WTC11 (cell line): ENCODE measurements at regions not wholly inside any gene's neighbourhood (a gene's known extent, or its start where the extent isn't known, plus 50 kb on each side); places are given as distances from the start of the nearest gene placed in this dataset.

Experiments
- ATAC-seq: fragments of 200-7000 bp; cut with Tn5 transposase; 2 replicates; pipeline ENCODE4 v1.10.0; 2021; ENCODE audit warnings: mild to moderate bottlenecking, moderate library complexity
- CTCF ChIA-PET: fragments of 300-600 bp; sonication (Branson Sonifier 250); formaldehyde crosslinking; loops from one replicate; lab custom pipeline; 2021; ENCODE audit warnings: antibody characterized with exemption; lab: Charles Lee
- POLR2A ChIA-PET: fragments of 350-600 bp; sonication (Branson Sonifier 250); formaldehyde crosslinking; loops from one replicate; lab custom pipeline; 2021; ENCODE audit warnings: antibody characterized with exemption; lab: Charles Lee
- DNase-seq: peaks from one replicate; pipeline ENCODE4 v3.0.0; 2021; ENCODE audit warnings: low spot score
- H3K27ac Mint-ChIP-seq: 2 replicates; pipeline ENCODE4 v1.8.0; 2021; ENCODE audit warnings: mixed read lengths
- H3K27me3 Mint-ChIP-seq: 2 replicates; pipeline ENCODE4 v1.8.0; 2021; ENCODE audit warnings: low read depth, mild to moderate bottlenecking, moderate library complexity, mixed read lengths
- H3K36me3 Mint-ChIP-seq: 2 replicates; pipeline ENCODE4 v1.8.0; 2021; ENCODE audit warnings: mixed read lengths
- H3K4me1 Mint-ChIP-seq: 2 replicates; pipeline ENCODE4 v1.8.0; 2022; ENCODE audit warnings: mixed read lengths
- H3K4me3 Mint-ChIP-seq: 2 replicates; pipeline ENCODE4 v1.8.0; 2021; ENCODE audit warnings: mild to moderate bottlenecking, moderate library complexity, mixed read lengths
- H3K9me3 Mint-ChIP-seq: 2 replicates; pipeline ENCODE4 v1.8.0; 2021; ENCODE audit warnings: mixed read lengths
- CREB1 ChIP-seq: sonication (generic); formaldehyde crosslinking; IDR thresholded peaks from 2 replicates; pipeline ENCODE4 v1.8.0; 2023; ENCODE audit warnings: mild to moderate bottlenecking, missing genetic modification reagents
- ELF4 ChIP-seq: sonication (generic); formaldehyde crosslinking; IDR thresholded peaks from 2 replicates; pipeline ENCODE4 v1.8.1; 2022; ENCODE audit warnings: low read depth, mild to moderate bottlenecking, moderate library complexity, missing genetic modification reagents
- GTF2I ChIP-seq: fragments of 250-450 bp; sonication (Bioruptor Pico); conservative IDR thresholded peaks from 2 replicates; pipeline ENCODE4 v1.4.0; 2021; ENCODE audit warnings: mild to moderate bottlenecking
- NFATC4 ChIP-seq: fragments of 250-450 bp; sonication (Bioruptor Pico); IDR thresholded peaks from 2 replicates; pipeline ENCODE4 v1.9.0; 2021; ENCODE audit warnings: mild to moderate bottlenecking
- RELA ChIP-seq: sonication (generic); formaldehyde crosslinking; IDR thresholded peaks from 2 replicates; pipeline ENCODE4 v1.8.1; 2022; ENCODE audit warnings: missing genetic modification reagents, mild to moderate bottlenecking, borderline replicate concordance
- SMAD4 ChIP-seq: sonication (generic); formaldehyde crosslinking; IDR thresholded peaks from 2 replicates; pipeline ENCODE4 v1.8.0; 2022; ENCODE audit warnings: mild to moderate bottlenecking, missing genetic modification reagents
- ZNF138 ChIP-seq: sonication (generic); formaldehyde crosslinking; conservative IDR thresholded peaks from 2 replicates; pipeline ENCODE4 v1.8.1; 2022; ENCODE audit warnings: mild to moderate bottlenecking, moderate library complexity, missing genetic modification reagents
- ZNF219 ChIP-seq: sonication (generic); formaldehyde crosslinking; IDR thresholded peaks from 2 replicates; pipeline ENCODE4 v1.8.0; 2023; ENCODE audit warnings: missing genetic modification reagents, mild to moderate bottlenecking, borderline replicate concordance
- ZNF263 ChIP-seq: sonication (generic); formaldehyde crosslinking; IDR thresholded peaks from 2 replicates; pipeline ENCODE4 v1.8.1; 2022; ENCODE audit warnings: low read depth, mild to moderate bottlenecking, moderate library complexity, missing genetic modification reagents
- ZNF423 ChIP-seq: fragments of 250-450 bp; sonication (Bioruptor Pico); IDR thresholded peaks from 2 replicates; pipeline ENCODE4 v2.1.2; 2022; ENCODE audit warnings: mild to moderate bottlenecking, moderate library complexity
- TF ChIP-seq, protein P1 (sequence below): fragments of 250-450 bp; sonication (Bioruptor Pico); IDR thresholded peaks from 2 replicates; pipeline ENCODE4 v1.8.0; 2021; ENCODE audit warnings: mild to moderate bottlenecking
- TF ChIP-seq, protein P2 (sequence below): sonication (generic); formaldehyde crosslinking; IDR thresholded peaks from 2 replicates; pipeline ENCODE4 v1.8.1; 2023; ENCODE audit warnings: mild to moderate bottlenecking, missing genetic modification reagents
- TF ChIP-seq, protein P3 (sequence below): sonication (generic); formaldehyde crosslinking; conservative IDR thresholded peaks from 2 replicates; pipeline ENCODE4 v1.8.1; 2022; ENCODE audit warnings: mild to moderate bottlenecking, missing genetic modification reagents
- TF ChIP-seq, protein P4 (sequence below): sonication (generic); formaldehyde crosslinking; IDR thresholded peaks from 2 replicates; pipeline ENCODE4 v1.8.1; 2022; ENCODE audit warnings: low read depth, mild to moderate bottlenecking, moderate library complexity, missing genetic modification reagents, borderline replicate concordance
- TF ChIP-seq, protein P5 (sequence below): sonication (generic); formaldehyde crosslinking; IDR thresholded peaks from 2 replicates; pipeline ENCODE4 v1.8.0; 2023; ENCODE audit warnings: mild to moderate bottlenecking, missing genetic modification reagents
- TF ChIP-seq, protein P6 (sequence below): sonication (generic); formaldehyde crosslinking; IDR thresholded peaks from 2 replicates; pipeline ENCODE4 v1.8.0; 2022; ENCODE audit warnings: missing genetic modification reagents

DNA sequence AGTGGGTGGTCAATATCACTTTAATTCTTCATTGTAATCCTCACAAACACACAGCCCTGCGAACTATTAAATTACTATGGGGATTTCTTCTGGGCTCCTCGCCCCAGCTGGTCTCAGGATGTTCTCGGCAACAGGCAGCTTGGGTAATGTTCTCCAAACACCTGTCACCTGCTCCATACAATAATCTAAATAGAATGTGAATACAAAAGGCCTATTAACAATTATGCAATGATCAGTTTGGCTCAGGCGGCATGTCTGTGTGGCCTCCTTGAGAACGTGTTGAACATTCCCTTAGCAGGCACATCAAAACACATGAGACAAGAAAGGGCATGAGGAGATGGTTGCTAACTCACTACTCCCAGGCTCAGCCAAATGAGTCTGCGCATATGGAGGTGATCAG is 158.6 kb upstream of the KBTBD8 start:
- CTCF ChIA-PET, result interaction anchor here (1.6 kb wide), 1 partner anchor 133 kb away, joined by 3 read pairs; no protein-coding TSS in a partner anchor
- ATAC-seq, result no peak
- no peaks in the 10 kb centered on the region; the same call in none of the 2 replicates for H3K27me3 Mint-ChIP-seq

More for the DNA sequence above, 158.6 kb upstream of the KBTBD8 start:
- no peaks in the 10 kb centered on the region for H3K36me3 Mint-ChIP-seq
- H3K4me3 Mint-ChIP-seq, result no peak overlapping the region
- no peak overlapping the region for H3K27ac Mint-ChIP-seq
- H3K9me3 Mint-ChIP-seq, result peaks cover 3% of the 10 kb centered on the region; the same call in 1 of the 2 replicates
- no peak for DNase-seq
- H3K4me1 Mint-ChIP-seq, result peaks cover 10% of the 10 kb centered on the region
- TF ChIP-seq NFATC4 (CRISPR knock-in tag) (no peak), ZNF423 (CRISPR knock-in tag) (no peak), ELF4 (no peak), ZNF219 (no peak), SMAD4 (no peak), ZNF263 (CRISPR knock-in tag) (no peak), CREB1 (no peak), ZNF138 (no peak), RELA (CRISPR knock-in tag) (no peak), GTF2I (CRISPR knock-in tag) (no peak)
- TF ChIP-seq, protein P1, sequence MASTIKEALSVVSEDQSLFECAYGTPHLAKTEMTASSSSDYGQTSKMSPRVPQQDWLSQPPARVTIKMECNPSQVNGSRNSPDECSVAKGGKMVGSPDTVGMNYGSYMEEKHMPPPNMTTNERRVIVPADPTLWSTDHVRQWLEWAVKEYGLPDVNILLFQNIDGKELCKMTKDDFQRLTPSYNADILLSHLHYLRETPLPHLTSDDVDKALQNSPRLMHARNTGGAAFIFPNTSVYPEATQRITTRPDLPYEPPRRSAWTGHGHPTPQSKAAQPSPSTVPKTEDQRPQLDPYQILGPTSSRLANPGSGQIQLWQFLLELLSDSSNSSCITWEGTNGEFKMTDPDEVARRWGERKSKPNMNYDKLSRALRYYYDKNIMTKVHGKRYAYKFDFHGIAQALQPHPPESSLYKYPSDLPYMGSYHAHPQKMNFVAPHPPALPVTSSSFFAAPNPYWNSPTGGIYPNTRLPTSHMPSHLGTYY (CRISPR knock-in tag), result no peak
- TF ChIP-seq, protein P2, sequence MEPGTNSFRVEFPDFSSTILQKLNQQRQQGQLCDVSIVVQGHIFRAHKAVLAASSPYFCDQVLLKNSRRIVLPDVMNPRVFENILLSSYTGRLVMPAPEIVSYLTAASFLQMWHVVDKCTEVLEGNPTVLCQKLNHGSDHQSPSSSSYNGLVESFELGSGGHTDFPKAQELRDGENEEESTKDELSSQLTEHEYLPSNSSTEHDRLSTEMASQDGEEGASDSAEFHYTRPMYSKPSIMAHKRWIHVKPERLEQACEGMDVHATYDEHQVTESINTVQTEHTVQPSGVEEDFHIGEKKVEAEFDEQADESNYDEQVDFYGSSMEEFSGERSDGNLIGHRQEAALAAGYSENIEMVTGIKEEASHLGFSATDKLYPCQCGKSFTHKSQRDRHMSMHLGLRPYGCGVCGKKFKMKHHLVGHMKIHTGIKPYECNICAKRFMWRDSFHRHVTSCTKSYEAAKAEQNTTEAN (CRISPR knock-in tag), result no peak
- TF ChIP-seq, protein P3, sequence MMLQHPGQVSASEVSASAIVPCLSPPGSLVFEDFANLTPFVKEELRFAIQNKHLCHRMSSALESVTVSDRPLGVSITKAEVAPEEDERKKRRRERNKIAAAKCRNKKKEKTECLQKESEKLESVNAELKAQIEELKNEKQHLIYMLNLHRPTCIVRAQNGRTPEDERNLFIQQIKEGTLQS (CRISPR knock-in tag), result no peak
- TF ChIP-seq, protein P4, sequence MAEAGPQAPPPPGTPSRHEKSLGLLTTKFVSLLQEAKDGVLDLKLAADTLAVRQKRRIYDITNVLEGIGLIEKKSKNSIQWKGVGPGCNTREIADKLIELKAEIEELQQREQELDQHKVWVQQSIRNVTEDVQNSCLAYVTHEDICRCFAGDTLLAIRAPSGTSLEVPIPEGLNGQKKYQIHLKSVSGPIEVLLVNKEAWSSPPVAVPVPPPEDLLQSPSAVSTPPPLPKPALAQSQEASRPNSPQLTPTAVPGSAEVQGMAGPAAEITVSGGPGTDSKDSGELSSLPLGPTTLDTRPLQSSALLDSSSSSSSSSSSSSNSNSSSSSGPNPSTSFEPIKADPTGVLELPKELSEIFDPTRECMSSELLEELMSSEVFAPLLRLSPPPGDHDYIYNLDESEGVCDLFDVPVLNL, result no peak
- TF ChIP-seq, protein P5, sequence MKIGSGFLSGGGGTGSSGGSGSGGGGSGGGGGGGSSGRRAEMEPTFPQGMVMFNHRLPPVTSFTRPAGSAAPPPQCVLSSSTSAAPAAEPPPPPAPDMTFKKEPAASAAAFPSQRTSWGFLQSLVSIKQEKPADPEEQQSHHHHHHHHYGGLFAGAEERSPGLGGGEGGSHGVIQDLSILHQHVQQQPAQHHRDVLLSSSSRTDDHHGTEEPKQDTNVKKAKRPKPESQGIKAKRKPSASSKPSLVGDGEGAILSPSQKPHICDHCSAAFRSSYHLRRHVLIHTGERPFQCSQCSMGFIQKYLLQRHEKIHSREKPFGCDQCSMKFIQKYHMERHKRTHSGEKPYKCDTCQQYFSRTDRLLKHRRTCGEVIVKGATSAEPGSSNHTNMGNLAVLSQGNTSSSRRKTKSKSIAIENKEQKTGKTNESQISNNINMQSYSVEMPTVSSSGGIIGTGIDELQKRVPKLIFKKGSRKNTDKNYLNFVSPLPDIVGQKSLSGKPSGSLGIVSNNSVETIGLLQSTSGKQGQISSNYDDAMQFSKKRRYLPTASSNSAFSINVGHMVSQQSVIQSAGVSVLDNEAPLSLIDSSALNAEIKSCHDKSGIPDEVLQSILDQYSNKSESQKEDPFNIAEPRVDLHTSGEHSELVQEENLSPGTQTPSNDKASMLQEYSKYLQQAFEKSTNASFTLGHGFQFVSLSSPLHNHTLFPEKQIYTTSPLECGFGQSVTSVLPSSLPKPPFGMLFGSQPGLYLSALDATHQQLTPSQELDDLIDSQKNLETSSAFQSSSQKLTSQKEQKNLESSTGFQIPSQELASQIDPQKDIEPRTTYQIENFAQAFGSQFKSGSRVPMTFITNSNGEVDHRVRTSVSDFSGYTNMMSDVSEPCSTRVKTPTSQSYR, result no peak
- TF ChIP-seq, protein P6, sequence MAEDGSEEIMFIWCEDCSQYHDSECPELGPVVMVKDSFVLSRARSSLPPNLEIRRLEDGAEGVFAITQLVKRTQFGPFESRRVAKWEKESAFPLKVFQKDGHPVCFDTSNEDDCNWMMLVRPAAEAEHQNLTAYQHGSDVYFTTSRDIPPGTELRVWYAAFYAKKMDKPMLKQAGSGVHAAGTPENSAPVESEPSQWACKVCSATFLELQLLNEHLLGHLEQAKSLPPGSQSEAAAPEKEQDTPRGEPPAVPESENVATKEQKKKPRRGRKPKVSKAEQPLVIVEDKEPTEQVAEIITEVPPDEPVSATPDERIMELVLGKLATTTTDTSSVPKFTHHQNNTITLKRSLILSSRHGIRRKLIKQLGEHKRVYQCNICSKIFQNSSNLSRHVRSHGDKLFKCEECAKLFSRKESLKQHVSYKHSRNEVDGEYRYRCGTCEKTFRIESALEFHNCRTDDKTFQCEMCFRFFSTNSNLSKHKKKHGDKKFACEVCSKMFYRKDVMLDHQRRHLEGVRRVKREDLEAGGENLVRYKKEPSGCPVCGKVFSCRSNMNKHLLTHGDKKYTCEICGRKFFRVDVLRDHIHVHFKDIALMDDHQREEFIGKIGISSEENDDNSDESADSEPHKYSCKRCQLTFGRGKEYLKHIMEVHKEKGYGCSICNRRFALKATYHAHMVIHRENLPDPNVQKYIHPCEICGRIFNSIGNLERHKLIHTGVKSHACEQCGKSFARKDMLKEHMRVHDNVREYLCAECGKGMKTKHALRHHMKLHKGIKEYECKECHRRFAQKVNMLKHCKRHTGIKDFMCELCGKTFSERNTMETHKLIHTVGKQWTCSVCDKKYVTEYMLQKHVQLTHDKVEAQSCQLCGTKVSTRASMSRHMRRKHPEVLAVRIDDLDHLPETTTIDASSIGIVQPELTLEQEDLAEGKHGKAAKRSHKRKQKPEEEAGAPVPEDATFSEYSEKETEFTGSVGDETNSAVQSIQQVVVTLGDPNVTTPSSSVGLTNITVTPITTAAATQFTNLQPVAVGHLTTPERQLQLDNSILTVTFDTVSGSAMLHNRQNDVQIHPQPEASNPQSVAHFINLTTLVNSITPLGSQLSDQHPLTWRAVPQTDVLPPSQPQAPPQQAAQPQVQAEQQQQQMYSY (CRISPR knock-in tag), result no peak
- TF ChIP-seq, all 79 proteins: peak for 0
- POLR2A ChIA-PET, result no interaction called here
